HepG2 (cell line): ENCODE measurements at regions not wholly inside any gene's neighbourhood (a gene's known extent, or its start where the extent isn't known, plus 50 kb on each side); places are given as distances from the start of the nearest gene placed in this dataset.

Experiments used
- KAT2B ChIP-seq: fragments of 150-350 bp; IDR thresholded peaks from 2 replicates; pipeline ENCODE4 v1.6.1; 2014; ENCODE audit warnings: low read depth, low read length, borderline replicate concordance
- SALL1 ChIP-seq: sonication (generic); formaldehyde crosslinking; IDR thresholded peaks from 2 replicates; pipeline ENCODE4 v1.8.0; 2022; ENCODE audit warnings: mild to moderate bottlenecking, missing genetic modification reagents
- ZFP36L1 ChIP-seq: sonication (generic); formaldehyde crosslinking; IDR thresholded peaks from 2 replicates; pipeline ENCODE4 v1.8.0; 2022; ENCODE audit warnings: mild to moderate bottlenecking, missing genetic modification reagents, moderate library complexity
- ZNF326 ChIP-seq: sonication (generic); formaldehyde crosslinking; IDR thresholded peaks from 2 replicates; pipeline ENCODE4 v1.4.0; 2020; ENCODE audit warnings: missing genetic modification reagents, borderline replicate concordance
- ZNF546 ChIP-seq: sonication (generic); formaldehyde crosslinking; conservative IDR thresholded peaks from 2 replicates; pipeline ENCODE4 v1.8.1; 2023; ENCODE audit warnings: mild to moderate bottlenecking, missing genetic modification reagents
- ZNF614 ChIP-seq: IDR thresholded peaks from 2 replicates; pipeline ENCODE4 v1.6.1; 2018; ENCODE audit warnings: missing biosample characterization, missing genetic modification reagents, inconsistent platforms, borderline replicate concordance
- ZNF776 ChIP-seq: sonication (generic); formaldehyde crosslinking; IDR thresholded peaks from 2 replicates; pipeline ENCODE4 v1.4.0; 2020; ENCODE audit warnings: mild to moderate bottlenecking, missing genetic modification reagents
- ZNF878 ChIP-seq: sonication (generic); formaldehyde crosslinking; IDR thresholded peaks from 2 replicates; pipeline ENCODE4 v1.8.1; 2023; ENCODE audit warnings: mild to moderate bottlenecking, missing genetic modification reagents, moderate library complexity
- TF ChIP-seq, protein P1 (sequence below): IDR thresholded peaks from 2 replicates; pipeline ENCODE4 v1.4.0; 2020; ENCODE audit warnings: mild to moderate bottlenecking, missing genetic modification reagents
- TF ChIP-seq, protein P2 (sequence below), 2 experiments: sonication (generic) in 1 of 2; formaldehyde crosslinking in 1 of 2; IDR thresholded peaks; 2 replicates each; pipeline versions ENCODE4 v1.5.1 to v1.6.1; 2011 to 2020; ENCODE audit warnings: borderline replicate concordance in 1 of 2, low read depth in 1 of 2, low read length in 1 of 2, mild to moderate bottlenecking in 1 of 2, missing genetic modification reagents in 1 of 2, moderate library complexity in 1 of 2
- TF ChIP-seq, protein P3 (sequence below), 2 experiments: sonication (generic) in 1 of 2; formaldehyde crosslinking in 1 of 2; IDR thresholded peaks; 2 replicates each; pipeline versions ENCODE4 v1.4.0 to v1.6.1; 2018 to 2020; ENCODE audit warnings: missing genetic modification reagents in 2 of 2, borderline replicate concordance in 1 of 2, low read depth in 1 of 2, mild to moderate bottlenecking in 1 of 2, missing biosample characterization in 1 of 2
- TF ChIP-seq, protein P4 (sequence below): sonication (generic); formaldehyde crosslinking; IDR thresholded peaks from 2 replicates; pipeline ENCODE4 v1.5.0; 2020; ENCODE audit warnings: missing genetic modification reagents, mild to moderate bottlenecking, borderline replicate concordance
- TF ChIP-seq, protein P5 (sequence below): sonication (generic); formaldehyde crosslinking; IDR thresholded peaks from 2 replicates; pipeline ENCODE4 v1.4.0; 2020; ENCODE audit warnings: missing genetic modification reagents
- TF ChIP-seq, protein P6 (sequence below): sonication (generic); formaldehyde crosslinking; IDR thresholded peaks from 2 replicates; pipeline ENCODE4 v1.4.0; 2020; ENCODE audit warnings: missing genetic modification reagents, borderline replicate concordance

DNA sequence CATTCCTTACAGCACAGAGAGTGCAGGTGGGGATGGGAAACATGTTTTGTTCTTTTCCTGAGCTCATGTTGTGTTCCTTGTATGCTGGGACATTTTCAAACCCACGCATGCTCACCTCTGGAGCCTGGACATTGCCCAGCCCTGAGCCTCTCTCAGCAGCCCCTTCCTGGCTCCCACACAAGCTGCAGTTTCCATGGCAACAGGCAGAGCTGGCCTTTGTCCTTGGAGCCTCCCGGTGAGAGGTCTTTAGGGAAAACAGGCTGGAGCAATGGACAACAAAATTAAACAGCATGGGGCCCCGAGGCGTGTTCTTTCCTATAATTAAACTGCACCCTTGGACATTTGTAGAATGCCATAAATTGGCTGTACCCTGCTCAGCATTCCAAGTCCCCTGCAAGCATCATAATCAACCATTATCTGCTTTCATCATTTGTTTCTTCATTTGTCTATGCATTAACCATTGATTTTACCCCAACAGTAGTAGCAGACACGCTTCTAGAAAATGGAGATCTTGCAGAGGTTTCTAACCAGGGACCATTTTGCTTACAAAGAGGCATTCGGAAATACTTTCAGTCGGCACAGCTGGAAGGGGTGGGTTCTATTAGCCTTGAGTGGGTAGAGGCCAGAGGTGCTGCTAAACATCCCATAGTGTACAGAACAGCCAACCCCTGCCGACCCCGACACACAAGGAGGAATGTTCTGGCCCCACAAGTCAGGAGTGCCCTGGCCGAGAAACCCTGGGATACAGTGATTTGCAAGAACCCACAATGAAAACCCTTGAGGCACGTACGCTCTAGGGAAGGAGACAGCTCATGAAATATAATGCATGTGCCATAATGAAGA, 133.4 kb upstream of the PEG3 start (continued):
- TF ChIP-seq ZNF878 (CRISPR knock-in tag) = no peak
- TF ChIP-seq, protein P1, sequence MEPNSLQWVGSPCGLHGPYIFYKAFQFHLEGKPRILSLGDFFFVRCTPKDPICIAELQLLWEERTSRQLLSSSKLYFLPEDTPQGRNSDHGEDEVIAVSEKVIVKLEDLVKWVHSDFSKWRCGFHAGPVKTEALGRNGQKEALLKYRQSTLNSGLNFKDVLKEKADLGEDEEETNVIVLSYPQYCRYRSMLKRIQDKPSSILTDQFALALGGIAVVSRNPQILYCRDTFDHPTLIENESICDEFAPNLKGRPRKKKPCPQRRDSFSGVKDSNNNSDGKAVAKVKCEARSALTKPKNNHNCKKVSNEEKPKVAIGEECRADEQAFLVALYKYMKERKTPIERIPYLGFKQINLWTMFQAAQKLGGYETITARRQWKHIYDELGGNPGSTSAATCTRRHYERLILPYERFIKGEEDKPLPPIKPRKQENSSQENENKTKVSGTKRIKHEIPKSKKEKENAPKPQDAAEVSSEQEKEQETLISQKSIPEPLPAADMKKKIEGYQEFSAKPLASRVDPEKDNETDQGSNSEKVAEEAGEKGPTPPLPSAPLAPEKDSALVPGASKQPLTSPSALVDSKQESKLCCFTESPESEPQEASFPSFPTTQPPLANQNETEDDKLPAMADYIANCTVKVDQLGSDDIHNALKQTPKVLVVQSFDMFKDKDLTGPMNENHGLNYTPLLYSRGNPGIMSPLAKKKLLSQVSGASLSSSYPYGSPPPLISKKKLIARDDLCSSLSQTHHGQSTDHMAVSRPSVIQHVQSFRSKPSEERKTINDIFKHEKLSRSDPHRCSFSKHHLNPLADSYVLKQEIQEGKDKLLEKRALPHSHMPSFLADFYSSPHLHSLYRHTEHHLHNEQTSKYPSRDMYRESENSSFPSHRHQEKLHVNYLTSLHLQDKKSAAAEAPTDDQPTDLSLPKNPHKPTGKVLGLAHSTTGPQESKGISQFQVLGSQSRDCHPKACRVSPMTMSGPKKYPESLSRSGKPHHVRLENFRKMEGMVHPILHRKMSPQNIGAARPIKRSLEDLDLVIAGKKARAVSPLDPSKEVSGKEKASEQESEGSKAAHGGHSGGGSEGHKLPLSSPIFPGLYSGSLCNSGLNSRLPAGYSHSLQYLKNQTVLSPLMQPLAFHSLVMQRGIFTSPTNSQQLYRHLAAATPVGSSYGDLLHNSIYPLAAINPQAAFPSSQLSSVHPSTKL (CRISPR knock-in tag) = peak; percentile 53; the same call in 1 of the 2 replicates
- TF ChIP-seq ZNF326 (CRISPR knock-in tag) = no peak
- TF ChIP-seq ZFP36L1 (CRISPR knock-in tag) = no peak
- TF ChIP-seq, protein P2, sequence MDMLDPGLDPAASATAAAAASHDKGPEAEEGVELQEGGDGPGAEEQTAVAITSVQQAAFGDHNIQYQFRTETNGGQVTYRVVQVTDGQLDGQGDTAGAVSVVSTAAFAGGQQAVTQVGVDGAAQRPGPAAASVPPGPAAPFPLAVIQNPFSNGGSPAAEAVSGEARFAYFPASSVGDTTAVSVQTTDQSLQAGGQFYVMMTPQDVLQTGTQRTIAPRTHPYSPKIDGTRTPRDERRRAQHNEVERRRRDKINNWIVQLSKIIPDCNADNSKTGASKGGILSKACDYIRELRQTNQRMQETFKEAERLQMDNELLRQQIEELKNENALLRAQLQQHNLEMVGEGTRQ (IDR thresholded peaks at IDR 0.05; ENCODE audit: low read depth, low read length) = no peak
- TF ChIP-seq, protein P2 (CRISPR knock-in tag; IDR thresholded peaks at IDR 0.05; ENCODE audit: borderline replicate concordance) = no peak
- TF ChIP-seq, protein P3, sequence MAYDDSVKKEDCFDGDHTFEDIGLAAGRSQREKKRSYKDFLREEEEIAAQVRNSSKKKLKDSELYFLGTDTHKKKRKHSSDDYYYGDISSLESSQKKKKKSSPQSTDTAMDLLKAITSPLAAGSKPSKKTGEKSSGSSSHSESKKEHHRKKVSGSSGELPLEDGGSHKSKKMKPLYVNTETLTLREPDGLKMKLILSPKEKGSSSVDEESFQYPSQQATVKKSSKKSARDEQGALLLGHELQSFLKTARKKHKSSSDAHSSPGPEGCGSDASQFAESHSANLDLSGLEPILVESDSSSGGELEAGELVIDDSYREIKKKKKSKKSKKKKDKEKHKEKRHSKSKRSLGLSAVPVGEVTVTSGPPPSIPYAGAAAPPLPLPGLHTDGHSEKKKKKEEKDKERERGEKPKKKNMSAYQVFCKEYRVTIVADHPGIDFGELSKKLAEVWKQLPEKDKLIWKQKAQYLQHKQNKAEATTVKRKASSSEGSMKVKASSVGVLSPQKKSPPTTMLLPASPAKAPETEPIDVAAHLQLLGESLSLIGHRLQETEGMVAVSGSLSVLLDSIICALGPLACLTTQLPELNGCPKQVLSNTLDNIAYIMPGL (CRISPR knock-in tag; IDR thresholded peaks at IDR 0.05; ENCODE audit: borderline replicate concordance in 1 of 2, low read depth in 1 of 2) = no peak
- TF ChIP-seq, protein P4, sequence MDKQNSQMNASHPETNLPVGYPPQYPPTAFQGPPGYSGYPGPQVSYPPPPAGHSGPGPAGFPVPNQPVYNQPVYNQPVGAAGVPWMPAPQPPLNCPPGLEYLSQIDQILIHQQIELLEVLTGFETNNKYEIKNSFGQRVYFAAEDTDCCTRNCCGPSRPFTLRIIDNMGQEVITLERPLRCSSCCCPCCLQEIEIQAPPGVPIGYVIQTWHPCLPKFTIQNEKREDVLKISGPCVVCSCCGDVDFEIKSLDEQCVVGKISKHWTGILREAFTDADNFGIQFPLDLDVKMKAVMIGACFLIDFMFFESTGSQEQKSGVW (CRISPR knock-in tag) = no peak
- TF ChIP-seq ZNF546 = no peak
- TF ChIP-seq KAT2B = no peak
- TF ChIP-seq, protein P5, sequence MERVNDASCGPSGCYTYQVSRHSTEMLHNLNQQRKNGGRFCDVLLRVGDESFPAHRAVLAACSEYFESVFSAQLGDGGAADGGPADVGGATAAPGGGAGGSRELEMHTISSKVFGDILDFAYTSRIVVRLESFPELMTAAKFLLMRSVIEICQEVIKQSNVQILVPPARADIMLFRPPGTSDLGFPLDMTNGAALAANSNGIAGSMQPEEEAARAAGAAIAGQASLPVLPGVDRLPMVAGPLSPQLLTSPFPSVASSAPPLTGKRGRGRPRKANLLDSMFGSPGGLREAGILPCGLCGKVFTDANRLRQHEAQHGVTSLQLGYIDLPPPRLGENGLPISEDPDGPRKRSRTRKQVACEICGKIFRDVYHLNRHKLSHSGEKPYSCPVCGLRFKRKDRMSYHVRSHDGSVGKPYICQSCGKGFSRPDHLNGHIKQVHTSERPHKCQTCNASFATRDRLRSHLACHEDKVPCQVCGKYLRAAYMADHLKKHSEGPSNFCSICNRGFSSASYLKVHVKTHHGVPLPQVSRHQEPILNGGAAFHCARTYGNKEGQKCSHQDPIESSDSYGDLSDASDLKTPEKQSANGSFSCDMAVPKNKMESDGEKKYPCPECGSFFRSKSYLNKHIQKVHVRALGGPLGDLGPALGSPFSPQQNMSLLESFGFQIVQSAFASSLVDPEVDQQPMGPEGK (CRISPR knock-in tag) = 0 out of 2 replicates have a peak, but pooled peaks have one; percentile 43
- TF ChIP-seq ZNF614 (CRISPR knock-in tag) = no peak
- TF ChIP-seq ZNF776 (CRISPR knock-in tag) = no peak
- peak; percentile 81 for TF ChIP-seq SALL1 (CRISPR knock-in tag)
- TF ChIP-seq, protein P6, sequence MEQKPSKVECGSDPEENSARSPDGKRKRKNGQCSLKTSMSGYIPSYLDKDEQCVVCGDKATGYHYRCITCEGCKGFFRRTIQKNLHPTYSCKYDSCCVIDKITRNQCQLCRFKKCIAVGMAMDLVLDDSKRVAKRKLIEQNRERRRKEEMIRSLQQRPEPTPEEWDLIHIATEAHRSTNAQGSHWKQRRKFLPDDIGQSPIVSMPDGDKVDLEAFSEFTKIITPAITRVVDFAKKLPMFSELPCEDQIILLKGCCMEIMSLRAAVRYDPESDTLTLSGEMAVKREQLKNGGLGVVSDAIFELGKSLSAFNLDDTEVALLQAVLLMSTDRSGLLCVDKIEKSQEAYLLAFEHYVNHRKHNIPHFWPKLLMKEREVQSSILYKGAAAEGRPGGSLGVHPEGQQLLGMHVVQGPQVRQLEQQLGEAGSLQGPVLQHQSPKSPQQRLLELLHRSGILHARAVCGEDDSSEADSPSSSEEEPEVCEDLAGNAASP = no peak; the same call in 1 of the 2 replicates
